K562 (cell line): ENCODE measurements at regions not wholly inside any gene's neighbourhood (a gene's known extent, or its start where the extent isn't known, plus 50 kb on each side); places are given as distances from the start of the nearest gene placed in this dataset.

Experiments
- GATAD2A ChIP-seq: fragments of 450-650 bp; IDR thresholded peaks from 2 replicates; pipeline ENCODE4 v1.6.1; 2017
- HDAC2 ChIP-seq: fragments of 450-650 bp; IDR thresholded peaks from 2 replicates; pipeline ENCODE4 v1.6.1; 2016; ENCODE audit warnings: mild to moderate bottlenecking
- KLF10 ChIP-seq: fragments of 250-450 bp; sonication (Bioruptor Pico); IDR thresholded peaks from 2 replicates; pipeline ENCODE4 v1.6.1; 2021; ENCODE audit warnings: matching md5 sums
- MAX ChIP-seq: sonication (generic); formaldehyde crosslinking; IDR thresholded peaks from 2 replicates; pipeline ENCODE4 v1.9.0; 2022; ENCODE audit warnings: mild to moderate bottlenecking, missing genetic modification reagents
- SIRT6 ChIP-seq: IDR thresholded peaks from one replicate; pipeline ENCODE4 v1.6.1; 2012; ENCODE audit warnings: low read depth, mild to moderate bottlenecking, control low read depth, inconsistent platforms, low read length, moderate library complexity
- UBTF ChIP-seq, 2 experiments: IDR thresholded peaks; 2 replicates each; pipeline ENCODE4 v1.6.1; 2012; ENCODE audit warnings: improper control_type of control experiment in 2 of 2, low read depth in 2 of 2, low read length in 2 of 2, borderline replicate concordance in 1 of 2
- ZFX ChIP-seq: sonication (generic); formaldehyde crosslinking; IDR thresholded peaks from 2 replicates; pipeline ENCODE4 v1.8.0; 2022; ENCODE audit warnings: mild to moderate bottlenecking, missing genetic modification reagents, moderate library complexity
- ZNF274 ChIP-seq: IDR thresholded peaks from 2 replicates; pipeline ENCODE4 v1.6.1; 2011; ENCODE audit warnings: low read depth, mild to moderate bottlenecking, low read length, moderate library complexity, borderline replicate concordance

- no peak for TF ChIP-seq UBTF (IDR thresholded peaks at IDR 0.05; ENCODE audit: borderline replicate concordance in 1 of 2, low read depth in 2 of 2, low read length in 2 of 2)
- TF ChIP-seq SIRT6 = no peak
- no peak for TF ChIP-seq KLF10 (CRISPR knock-in tag)
- TF ChIP-seq ZNF274 = no peak
- no peak for TF ChIP-seq ZFX (CRISPR knock-in tag)
- TF ChIP-seq GATAD2A = no peak
- no peak for TF ChIP-seq HDAC2
- no peak for TF ChIP-seq MAX (CRISPR knock-in tag)
Measured at GRCh38 chr18:39375066-39375465, 1809.5 kb upstream of the CELF4 start.
